ENCODE measurements at regions not wholly inside any gene's neighbourhood (a gene's known extent, or its start where the extent isn't known, plus 50 kb on each side); places are given as distances from the start of the nearest gene placed in this dataset.

- TF ChIP-seq CTCF (optimal IDR thresholded peaks at IDR 0.05 in 1 of 3, IDR thresholded peaks at IDR 0.05 in 1 of 3, conservative IDR thresholded peaks at IDR 0.05 in 1 of 3; ENCODE audit: extremely low read depth in 1 of 3, insufficient read depth in 2 of 3, low read length in 3 of 3) (no peak), EZH2 (IDR thresholded peaks at IDR 0.05; ENCODE audit: low read length) (no peak)
Observed at GRCh38 chr18:65352186-65352585, 398.6 kb upstream of the CDH7 start.

Data from keratinocyte (primary cell).